ENCODE measurements at regions not wholly inside any gene's neighbourhood (a gene's known extent, or its start where the extent isn't known, plus 50 kb on each side); places are given as distances from the start of the nearest gene placed in this dataset.

DNA sequence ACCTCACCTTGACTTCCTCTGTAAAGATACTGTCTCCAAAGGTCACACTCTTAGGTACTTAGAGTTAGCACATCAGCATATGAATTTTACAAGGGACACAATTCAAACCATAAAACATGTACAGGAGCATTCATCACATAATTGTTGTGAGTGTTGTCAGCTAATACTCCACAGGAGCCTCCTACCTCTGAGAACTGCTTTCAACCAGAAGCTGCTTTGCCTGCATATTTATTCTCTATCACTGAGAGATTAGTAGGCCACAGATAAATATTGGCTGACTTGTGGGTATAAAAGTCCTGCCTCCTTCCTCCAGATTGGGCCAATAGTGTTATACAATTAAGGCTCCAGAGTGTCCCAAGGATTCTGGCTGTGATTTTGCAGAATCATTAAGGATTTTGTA is 1207.0 kb downstream of the XPNPEP1 start:
- no peak overlapping the region for H3K4me3 ChIP-seq (ENCODE audit: low read depth, low read length)
- TF ChIP-seq, protein P1, sequence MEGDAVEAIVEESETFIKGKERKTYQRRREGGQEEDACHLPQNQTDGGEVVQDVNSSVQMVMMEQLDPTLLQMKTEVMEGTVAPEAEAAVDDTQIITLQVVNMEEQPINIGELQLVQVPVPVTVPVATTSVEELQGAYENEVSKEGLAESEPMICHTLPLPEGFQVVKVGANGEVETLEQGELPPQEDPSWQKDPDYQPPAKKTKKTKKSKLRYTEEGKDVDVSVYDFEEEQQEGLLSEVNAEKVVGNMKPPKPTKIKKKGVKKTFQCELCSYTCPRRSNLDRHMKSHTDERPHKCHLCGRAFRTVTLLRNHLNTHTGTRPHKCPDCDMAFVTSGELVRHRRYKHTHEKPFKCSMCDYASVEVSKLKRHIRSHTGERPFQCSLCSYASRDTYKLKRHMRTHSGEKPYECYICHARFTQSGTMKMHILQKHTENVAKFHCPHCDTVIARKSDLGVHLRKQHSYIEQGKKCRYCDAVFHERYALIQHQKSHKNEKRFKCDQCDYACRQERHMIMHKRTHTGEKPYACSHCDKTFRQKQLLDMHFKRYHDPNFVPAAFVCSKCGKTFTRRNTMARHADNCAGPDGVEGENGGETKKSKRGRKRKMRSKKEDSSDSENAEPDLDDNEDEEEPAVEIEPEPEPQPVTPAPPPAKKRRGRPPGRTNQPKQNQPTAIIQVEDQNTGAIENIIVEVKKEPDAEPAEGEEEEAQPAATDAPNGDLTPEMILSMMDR (IDR thresholded peaks at IDR 0.05; ENCODE audit: insufficient read depth, low read depth, low read length): no peak
- no peak for DNase-seq (ENCODE audit: low read depth)

DNA sequence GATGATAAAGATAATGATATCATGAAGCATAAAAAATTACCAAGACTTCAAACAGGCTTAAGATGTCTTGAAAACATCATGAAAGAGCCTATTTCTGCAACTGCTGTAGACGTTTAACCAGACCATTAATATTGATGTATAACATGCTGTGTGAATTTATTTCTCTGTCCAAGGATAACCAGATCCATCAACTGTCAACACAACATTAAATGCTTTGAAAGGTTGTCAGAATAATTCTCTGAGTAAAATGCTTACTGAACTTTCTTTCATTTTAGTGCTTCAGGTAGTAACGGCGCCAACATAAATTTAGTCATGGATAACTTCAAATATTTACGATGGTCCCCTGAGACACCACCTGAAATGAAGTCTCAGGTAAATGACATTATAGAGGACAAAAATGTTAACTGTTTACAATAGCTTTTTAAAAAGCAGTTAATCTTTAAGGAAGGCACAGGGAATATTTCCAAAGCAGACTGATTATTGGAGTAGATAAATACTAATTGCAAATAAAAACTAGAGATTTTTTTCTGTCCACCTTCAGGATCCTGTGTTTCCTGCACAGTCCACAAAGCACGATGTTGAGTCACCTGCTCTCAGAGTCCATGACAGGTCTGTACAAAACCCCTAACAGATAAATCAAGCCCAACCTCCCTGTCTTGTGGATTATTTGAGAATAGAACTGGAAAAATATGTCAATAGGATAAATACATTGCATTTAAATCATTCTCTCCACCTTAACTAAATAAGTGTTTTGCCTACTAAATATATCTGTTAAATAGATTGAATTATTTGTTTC is 1213.2 kb downstream of the XPNPEP1 start:
- TF ChIP-seq, protein P1 (IDR thresholded peaks at IDR 0.05; ENCODE audit: insufficient read depth, low read depth, low read length): no peak
- DNase-seq (ENCODE audit: low read depth): no peak
- no peak overlapping the region for H3K4me3 ChIP-seq (ENCODE audit: low read depth, low read length)

DNA sequence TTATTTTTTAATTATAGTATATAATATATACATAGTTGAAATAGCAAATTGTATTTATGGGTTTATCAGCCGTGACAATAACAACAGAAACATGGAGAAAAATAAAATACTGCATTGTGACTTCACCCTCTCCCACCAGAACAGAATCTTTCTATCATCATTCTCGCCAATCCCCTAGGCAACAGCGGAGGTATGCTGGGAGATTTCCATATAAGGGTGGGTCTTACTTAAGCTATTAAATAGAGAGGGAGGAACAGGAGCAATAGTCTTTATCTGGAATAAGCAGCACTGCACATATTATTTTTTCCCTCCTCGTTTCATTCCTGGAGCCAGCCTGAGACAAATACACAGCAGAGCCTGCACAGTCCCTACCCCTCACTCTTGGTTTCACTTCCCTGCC is 1214.9 kb downstream of the XPNPEP1 start:
- no peak overlapping the region for H3K4me3 ChIP-seq (ENCODE audit: low read depth, low read length)
- TF ChIP-seq, protein P1 (IDR thresholded peaks at IDR 0.05; ENCODE audit: insufficient read depth, low read depth, low read length): no peak
- DNase-seq (ENCODE audit: low read depth): no peak

DNA sequence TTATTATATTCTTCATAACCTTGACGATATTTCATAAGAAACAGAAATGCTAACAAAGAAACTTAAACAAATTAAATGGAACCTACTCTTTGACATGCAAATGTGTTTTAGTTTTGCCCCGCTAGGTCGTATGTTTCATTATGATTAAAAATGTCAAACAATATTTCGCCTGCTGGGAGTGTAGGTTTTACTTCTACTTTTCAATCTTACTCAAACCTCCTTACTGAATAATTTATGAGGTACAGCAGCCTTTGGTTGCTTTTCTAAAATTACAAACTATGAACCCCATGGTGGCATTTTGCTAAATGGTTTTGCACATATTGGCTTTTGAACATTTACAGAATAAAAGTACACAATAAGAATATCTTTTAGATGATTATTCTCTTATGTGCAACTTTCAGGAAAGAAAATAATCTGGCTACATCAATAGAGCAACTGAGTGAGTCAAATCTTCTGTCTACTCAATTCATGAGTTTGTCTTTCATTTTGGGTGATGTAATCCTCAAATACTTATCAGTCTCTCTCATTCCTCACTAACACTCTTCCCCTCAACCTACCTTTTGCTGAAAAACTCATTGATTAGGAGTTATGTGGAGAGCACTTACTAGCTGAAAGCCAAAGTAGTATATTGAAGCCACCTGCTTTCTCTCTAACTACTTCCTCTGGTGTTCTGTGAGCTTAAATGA is 1226.4 kb downstream of the XPNPEP1 start:
- no peak for DNase-seq (ENCODE audit: low read depth)
- no peak overlapping the region for H3K4me3 ChIP-seq (ENCODE audit: low read depth, low read length)
- TF ChIP-seq, protein P1 (IDR thresholded peaks at IDR 0.05; ENCODE audit: insufficient read depth, low read depth, low read length): no peak

DNA sequence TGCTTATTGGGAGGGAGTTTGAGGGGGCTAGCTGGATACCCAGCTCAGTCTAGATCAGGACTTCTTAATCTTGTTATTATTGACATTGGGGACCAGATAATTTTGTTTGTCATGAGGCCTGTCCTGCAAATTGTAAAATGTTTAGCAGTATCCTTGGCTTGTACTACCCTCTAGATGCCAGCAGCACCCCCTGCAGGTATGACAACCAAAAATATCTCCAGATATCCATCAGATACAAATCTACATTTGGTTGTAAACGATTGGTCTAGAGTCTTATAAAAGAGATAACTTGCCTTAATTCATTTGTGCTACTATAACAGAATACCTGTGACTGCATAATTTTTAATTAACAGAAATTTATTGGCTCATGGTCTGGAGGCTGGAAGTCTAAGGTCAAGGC is 1232.2 kb downstream of the XPNPEP1 start:
- TF ChIP-seq, protein P1 (IDR thresholded peaks at IDR 0.05; ENCODE audit: insufficient read depth, low read depth, low read length): no peak
- no peak for DNase-seq (ENCODE audit: low read depth)
- H3K4me3 ChIP-seq (ENCODE audit: low read depth, low read length): no peak overlapping the region

DNA sequence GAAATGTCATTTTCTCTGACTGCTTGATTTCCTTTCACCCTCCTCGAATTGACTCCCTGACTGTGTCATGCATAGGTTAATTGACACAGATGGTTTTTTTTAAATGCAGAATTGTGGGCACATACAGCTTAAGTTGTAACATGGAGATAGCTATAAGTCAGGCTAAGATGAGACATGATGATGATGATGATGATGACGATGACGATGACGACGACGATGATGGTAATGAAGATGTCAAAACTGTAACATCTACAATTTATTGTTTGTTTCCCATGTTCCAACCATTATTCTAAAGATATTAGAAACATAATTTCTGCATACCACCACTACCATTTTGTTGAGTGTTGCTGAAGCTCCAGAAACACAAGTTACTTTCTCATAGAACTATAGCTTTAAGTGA is 1232.8 kb downstream of the XPNPEP1 start:
- DNase-seq (ENCODE audit: low read depth): no peak
- TF ChIP-seq, protein P1 (IDR thresholded peaks at IDR 0.05; ENCODE audit: insufficient read depth, low read depth, low read length): no peak
- H3K4me3 ChIP-seq (ENCODE audit: low read depth, low read length): no peak overlapping the region

Measured in fibroblast of villous mesenchyme (primary cell).